ENCODE measurements at regions not wholly inside any gene's neighbourhood (a gene's known extent, or its start where the extent isn't known, plus 50 kb on each side); places are given as distances from the start of the nearest gene placed in this dataset.

- 86% methylated on average over 6 of the region's 6 CpGs for WGBS (ENCODE audit: low lambda C conversion rate, missing lambda C conversion rate)
- H3K4me3 ChIP-seq: no peak overlapping the region
- H3K4me2 ChIP-seq: no peak overlapping the region
- TF ChIP-seq EZH2 (IDR thresholded peaks at IDR 0.05; ENCODE audit: borderline replicate concordance): no peak
- TF ChIP-seq EZH2phosphoT487 (IDR thresholded peaks at IDR 0.05; ENCODE audit: low read depth, severe bottlenecking, unreplicated experiment): no peak
- TF ChIP-seq, protein P1, sequence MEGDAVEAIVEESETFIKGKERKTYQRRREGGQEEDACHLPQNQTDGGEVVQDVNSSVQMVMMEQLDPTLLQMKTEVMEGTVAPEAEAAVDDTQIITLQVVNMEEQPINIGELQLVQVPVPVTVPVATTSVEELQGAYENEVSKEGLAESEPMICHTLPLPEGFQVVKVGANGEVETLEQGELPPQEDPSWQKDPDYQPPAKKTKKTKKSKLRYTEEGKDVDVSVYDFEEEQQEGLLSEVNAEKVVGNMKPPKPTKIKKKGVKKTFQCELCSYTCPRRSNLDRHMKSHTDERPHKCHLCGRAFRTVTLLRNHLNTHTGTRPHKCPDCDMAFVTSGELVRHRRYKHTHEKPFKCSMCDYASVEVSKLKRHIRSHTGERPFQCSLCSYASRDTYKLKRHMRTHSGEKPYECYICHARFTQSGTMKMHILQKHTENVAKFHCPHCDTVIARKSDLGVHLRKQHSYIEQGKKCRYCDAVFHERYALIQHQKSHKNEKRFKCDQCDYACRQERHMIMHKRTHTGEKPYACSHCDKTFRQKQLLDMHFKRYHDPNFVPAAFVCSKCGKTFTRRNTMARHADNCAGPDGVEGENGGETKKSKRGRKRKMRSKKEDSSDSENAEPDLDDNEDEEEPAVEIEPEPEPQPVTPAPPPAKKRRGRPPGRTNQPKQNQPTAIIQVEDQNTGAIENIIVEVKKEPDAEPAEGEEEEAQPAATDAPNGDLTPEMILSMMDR (IDR thresholded peaks at IDR 0.05; ENCODE audit: poor library complexity): no peak
- H3K27me3 ChIP-seq: no peaks in the 10 kb centered on the region
- H3K4me1 ChIP-seq (ENCODE audit: insufficient read depth): no peaks in the 10 kb centered on the region
- no peak for DNase-seq (ENCODE audit: low spot score)
- H3K79me2 ChIP-seq: no peaks in the 10 kb centered on the region
- no peaks in the 10 kb centered on the region for H4K20me1 ChIP-seq (ENCODE audit: insufficient read depth, poor library complexity, severe bottlenecking)
- H3K9me3 ChIP-seq (ENCODE audit: low read depth): no peaks in the 10 kb centered on the region
- H3K36me3 ChIP-seq (replicated peaks; ENCODE audit: insufficient read depth, low read depth): no peaks in the 10 kb centered on the region
- no peak overlapping the region for H2AFZ ChIP-seq
- H3K27ac ChIP-seq: no peak overlapping the region
- H3K9me2 ChIP-seq (replicated peaks; ENCODE audit: insufficient read depth): no peaks in the 10 kb centered on the region
These were observed 514.8 kb upstream of the ADARB2 start for GRCh38 chr10:2252096-2252495.

DNA sequence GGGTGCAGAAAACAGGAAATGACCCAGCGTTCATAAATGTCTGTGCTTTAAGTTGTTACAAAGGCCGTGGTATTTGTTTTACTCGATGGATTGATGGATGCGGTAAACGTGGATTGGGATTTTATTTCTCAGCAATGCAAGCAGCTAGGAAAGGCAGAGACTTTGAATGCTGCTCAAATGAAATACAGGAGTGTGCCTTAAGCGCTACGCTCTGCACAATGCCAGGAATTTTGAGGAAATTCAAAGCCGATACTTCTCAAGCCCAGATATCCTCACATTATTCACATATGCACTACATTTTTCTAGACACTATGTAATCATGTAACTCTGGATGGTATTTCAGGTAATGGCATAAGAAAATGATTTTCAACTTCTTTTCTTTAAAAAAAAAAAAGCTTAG lies 514.3 kb upstream of the ADARB2 start:
- WGBS (ENCODE audit: low lambda C conversion rate, missing lambda C conversion rate): 86% methylated on average over 8 of the region's 8 CpGs
- H3K79me2 ChIP-seq: no peaks in the 10 kb centered on the region
- no peaks in the 10 kb centered on the region for H3K27me3 ChIP-seq
- H4K20me1 ChIP-seq (ENCODE audit: insufficient read depth, poor library complexity, severe bottlenecking): no peaks in the 10 kb centered on the region
- no peak overlapping the region for H3K4me2 ChIP-seq
- no peaks in the 10 kb centered on the region for H3K36me3 ChIP-seq (replicated peaks; ENCODE audit: insufficient read depth, low read depth)
- no peak overlapping the region for H3K4me3 ChIP-seq
- TF ChIP-seq EZH2phosphoT487 (IDR thresholded peaks at IDR 0.05; ENCODE audit: low read depth, severe bottlenecking, unreplicated experiment): no peak
- TF ChIP-seq, protein P1 (IDR thresholded peaks at IDR 0.05; ENCODE audit: poor library complexity): no peak
- no peak for TF ChIP-seq EZH2 (IDR thresholded peaks at IDR 0.05; ENCODE audit: borderline replicate concordance)
- H3K4me1 ChIP-seq (ENCODE audit: insufficient read depth): no peaks in the 10 kb centered on the region
- no peaks in the 10 kb centered on the region for H3K9me3 ChIP-seq (ENCODE audit: low read depth)
- no peak for DNase-seq (ENCODE audit: low spot score)
- no peak overlapping the region for H2AFZ ChIP-seq
- no peaks in the 10 kb centered on the region for H3K9me2 ChIP-seq (replicated peaks; ENCODE audit: insufficient read depth)
- H3K27ac ChIP-seq: no peak overlapping the region

DNA sequence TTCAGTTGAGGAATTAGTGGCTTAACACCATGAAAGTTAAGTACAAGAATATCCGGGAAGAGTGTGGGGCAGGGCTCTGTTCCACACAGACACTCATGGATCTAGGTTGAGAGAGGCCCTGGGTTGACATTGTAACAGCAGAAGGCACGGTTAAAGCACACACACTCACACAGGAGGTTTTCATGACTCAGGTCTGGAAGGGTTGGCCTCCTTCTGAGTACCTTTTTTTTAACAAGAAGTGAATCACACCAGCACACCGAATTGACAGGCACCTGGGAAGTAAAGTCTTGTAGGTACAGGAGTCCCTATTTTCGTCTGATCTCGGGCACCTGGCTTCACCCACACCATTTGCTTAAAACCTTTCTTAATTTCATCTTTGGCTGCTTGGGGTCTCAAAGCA lies 509.4 kb upstream of the ADARB2 start:
- Histone ChIP-seq H2AFZ (no peak overlapping the region), H3K9me3 (ENCODE audit: low read depth) (no peaks in the 10 kb centered on the region), H3K4me1 (ENCODE audit: insufficient read depth) (no peaks in the 10 kb centered on the region), H3K79me2 (no peaks in the 10 kb centered on the region), H3K4me3 (no peak overlapping the region), H3K36me3 (replicated peaks; ENCODE audit: insufficient read depth, low read depth) (no peaks in the 10 kb centered on the region), H3K9me2 (replicated peaks; ENCODE audit: insufficient read depth) (no peaks in the 10 kb centered on the region), H3K27ac (no peak overlapping the region), H4K20me1 (ENCODE audit: insufficient read depth, poor library complexity, severe bottlenecking) (no peaks in the 10 kb centered on the region), H3K27me3 (no peaks in the 10 kb centered on the region), H3K4me2 (no peak overlapping the region)
- 92% methylated on average over 5 of the region's 5 CpGs for WGBS (ENCODE audit: low lambda C conversion rate, missing lambda C conversion rate)
- TF ChIP-seq, protein P1 (IDR thresholded peaks at IDR 0.05; ENCODE audit: poor library complexity): no peak
- no peak for TF ChIP-seq EZH2 (IDR thresholded peaks at IDR 0.05; ENCODE audit: borderline replicate concordance)
- TF ChIP-seq EZH2phosphoT487 (IDR thresholded peaks at IDR 0.05; ENCODE audit: low read depth, severe bottlenecking, unreplicated experiment): no peak
- DNase-seq (ENCODE audit: low spot score): no peak

- 93% methylated on average over 5 of the region's 5 CpGs for WGBS (ENCODE audit: low lambda C conversion rate, missing lambda C conversion rate)
- no peak overlapping the region for H2AFZ ChIP-seq
- H3K79me2 ChIP-seq: no peaks in the 10 kb centered on the region
- H3K4me2 ChIP-seq: no peak overlapping the region
- TF ChIP-seq EZH2 (IDR thresholded peaks at IDR 0.05; ENCODE audit: borderline replicate concordance) (no peak), EZH2phosphoT487 (IDR thresholded peaks at IDR 0.05; ENCODE audit: low read depth, severe bottlenecking, unreplicated experiment) (no peak)
- TF ChIP-seq, protein P1 (IDR thresholded peaks at IDR 0.05; ENCODE audit: poor library complexity): no peak
- no peaks in the 10 kb centered on the region for H3K9me2 ChIP-seq (replicated peaks; ENCODE audit: insufficient read depth)
- no peaks in the 10 kb centered on the region for H3K27me3 ChIP-seq
- no peaks in the 10 kb centered on the region for H3K36me3 ChIP-seq (replicated peaks; ENCODE audit: insufficient read depth, low read depth)
- H3K9me3 ChIP-seq (ENCODE audit: low read depth): no peaks in the 10 kb centered on the region
- no peak overlapping the region for H3K4me3 ChIP-seq
- H3K4me1 ChIP-seq (ENCODE audit: insufficient read depth): no peaks in the 10 kb centered on the region
- H3K27ac ChIP-seq: no peak overlapping the region
- no peaks in the 10 kb centered on the region for H4K20me1 ChIP-seq (ENCODE audit: insufficient read depth, poor library complexity, severe bottlenecking)
- DNase-seq (ENCODE audit: low spot score): no peak
These were observed 508.3 kb upstream of the ADARB2 start for GRCh38 chr10:2245580-2245979.
